Hepatocyte (in vitro differentiated cells): ENCODE measurements at regions not wholly inside any gene's neighbourhood (a gene's known extent, or its start where the extent isn't known, plus 50 kb on each side); places are given as distances from the start of the nearest gene placed in this dataset.

ENCODE experiments used
- DNase-seq: peaks from one replicate; pipeline ENCODE4 v3.0.0-alpha.2; 2016; ENCODE audit warnings: low spot score
- H2AFZ ChIP-seq: fragments of 200-600 bp; sonication (generic); 2 replicates; pipeline ENCODE4 v1.6.0; 2016; ENCODE audit warnings: antibody characterized with exemption, mild to moderate bottlenecking
- H3K27ac ChIP-seq: fragments of 200-600 bp; sonication (generic); 2 replicates; pipeline ENCODE4 v1.5.1; 2016; ENCODE audit warnings: mild to moderate bottlenecking
- H3K27me3 ChIP-seq: fragments of 200-600 bp; sonication (generic); 2 replicates; pipeline ENCODE4 v1.6.1; 2016
- H3K36me3 ChIP-seq: fragments of 200-600 bp; sonication (generic); replicated peaks from 2 replicates; pipeline ENCODE4 v1.5.1; 2016; ENCODE audit warnings: low read depth; ENCODE audit not compliant: insufficient read depth
- H3K4me1 ChIP-seq: fragments of 200-600 bp; sonication (generic); 2 replicates; pipeline ENCODE4 v1.5.1; 2016; ENCODE audit warnings: mild to moderate bottlenecking, moderate library complexity; ENCODE audit not compliant: insufficient read depth
- H3K4me2 ChIP-seq: fragments of 200-600 bp; sonication (generic); 2 replicates; pipeline ENCODE4 v1.6.0; 2016
- H3K4me3 ChIP-seq: fragments of 200-600 bp; sonication (generic); 2 replicates; pipeline ENCODE4 v1.5.1; 2016; ENCODE audit warnings: mild to moderate bottlenecking
- H3K79me2 ChIP-seq: fragments of 200-600 bp; sonication (generic); 2 replicates; pipeline ENCODE4 v1.6.0; 2017; ENCODE audit warnings: mild to moderate bottlenecking
- H3K9me2 ChIP-seq: fragments of 200-600 bp; sonication (generic); replicated peaks from 2 replicates; pipeline ENCODE4 v1.6.0; 2017; ENCODE audit warnings: mild to moderate bottlenecking; ENCODE audit not compliant: insufficient read depth
- H3K9me3 ChIP-seq: fragments of 200-600 bp; sonication (generic); 2 replicates; pipeline ENCODE4 v1.5.1; 2016; ENCODE audit warnings: low read depth, mild to moderate bottlenecking
- H4K20me1 ChIP-seq: fragments of 200-600 bp; sonication (generic); 2 replicates; pipeline ENCODE4 v1.6.0; 2016; ENCODE audit warnings: mild to moderate bottlenecking; ENCODE audit not compliant: insufficient read depth, poor library complexity, severe bottlenecking
- EZH2 ChIP-seq: fragments of 200-600 bp; sonication (generic); IDR thresholded peaks from 2 replicates; pipeline ENCODE4 v1.6.1; 2016; ENCODE audit warnings: antibody characterized with exemption, mild to moderate bottlenecking, borderline replicate concordance
- EZH2phosphoT487 ChIP-seq: fragments of 200-600 bp; sonication (generic); IDR thresholded peaks from one replicate; pipeline ENCODE4 v1.6.1; 2018; ENCODE audit warnings: antibody characterized with exemption, mild to moderate bottlenecking, low read depth, moderate library complexity; ENCODE audit not compliant: unreplicated experiment, severe bottlenecking
- WGBS: methylation state at CpG from one replicate; pipeline ENCODE4 v1.1.6; 2016; ENCODE audit warnings: low lambda C conversion rate; ENCODE audit errors: missing lambda C conversion rate; 5-methylcytosine and 5-hydroxymethylcytosine counted together
- TF ChIP-seq, protein P1 (sequence below): fragments of 200-600 bp; sonication (generic); IDR thresholded peaks from 2 replicates; pipeline ENCODE4 v1.5.1; 2016; ENCODE audit warnings: antibody characterized with exemption, mild to moderate bottlenecking; ENCODE audit not compliant: poor library complexity

GRCh38 chr3:22029480-22029879 lies 278.5 kb upstream of the ZNF385D start:
- H3K27ac ChIP-seq: no peak overlapping the region
- TF ChIP-seq EZH2phosphoT487 (no peak), EZH2 (no peak)
- TF ChIP-seq, protein P1, sequence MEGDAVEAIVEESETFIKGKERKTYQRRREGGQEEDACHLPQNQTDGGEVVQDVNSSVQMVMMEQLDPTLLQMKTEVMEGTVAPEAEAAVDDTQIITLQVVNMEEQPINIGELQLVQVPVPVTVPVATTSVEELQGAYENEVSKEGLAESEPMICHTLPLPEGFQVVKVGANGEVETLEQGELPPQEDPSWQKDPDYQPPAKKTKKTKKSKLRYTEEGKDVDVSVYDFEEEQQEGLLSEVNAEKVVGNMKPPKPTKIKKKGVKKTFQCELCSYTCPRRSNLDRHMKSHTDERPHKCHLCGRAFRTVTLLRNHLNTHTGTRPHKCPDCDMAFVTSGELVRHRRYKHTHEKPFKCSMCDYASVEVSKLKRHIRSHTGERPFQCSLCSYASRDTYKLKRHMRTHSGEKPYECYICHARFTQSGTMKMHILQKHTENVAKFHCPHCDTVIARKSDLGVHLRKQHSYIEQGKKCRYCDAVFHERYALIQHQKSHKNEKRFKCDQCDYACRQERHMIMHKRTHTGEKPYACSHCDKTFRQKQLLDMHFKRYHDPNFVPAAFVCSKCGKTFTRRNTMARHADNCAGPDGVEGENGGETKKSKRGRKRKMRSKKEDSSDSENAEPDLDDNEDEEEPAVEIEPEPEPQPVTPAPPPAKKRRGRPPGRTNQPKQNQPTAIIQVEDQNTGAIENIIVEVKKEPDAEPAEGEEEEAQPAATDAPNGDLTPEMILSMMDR: no peak
- H3K4me2 ChIP-seq: no peak overlapping the region
- H4K20me1 ChIP-seq: no peaks in the 10 kb centered on the region
- H3K9me3 ChIP-seq: no peaks in the 10 kb centered on the region
- H3K79me2 ChIP-seq: no peaks in the 10 kb centered on the region
- no peaks in the 10 kb centered on the region for H3K27me3 ChIP-seq
- no peak for DNase-seq
- no peak overlapping the region for H2AFZ ChIP-seq
- H3K4me1 ChIP-seq: no peaks in the 10 kb centered on the region
- no peak overlapping the region for H3K4me3 ChIP-seq
- H3K9me2 ChIP-seq: no peaks in the 10 kb centered on the region
- WGBS: 85% methylated on average over 4 of the region's 4 CpGs
- no peaks in the 10 kb centered on the region for H3K36me3 ChIP-seq

DNA sequence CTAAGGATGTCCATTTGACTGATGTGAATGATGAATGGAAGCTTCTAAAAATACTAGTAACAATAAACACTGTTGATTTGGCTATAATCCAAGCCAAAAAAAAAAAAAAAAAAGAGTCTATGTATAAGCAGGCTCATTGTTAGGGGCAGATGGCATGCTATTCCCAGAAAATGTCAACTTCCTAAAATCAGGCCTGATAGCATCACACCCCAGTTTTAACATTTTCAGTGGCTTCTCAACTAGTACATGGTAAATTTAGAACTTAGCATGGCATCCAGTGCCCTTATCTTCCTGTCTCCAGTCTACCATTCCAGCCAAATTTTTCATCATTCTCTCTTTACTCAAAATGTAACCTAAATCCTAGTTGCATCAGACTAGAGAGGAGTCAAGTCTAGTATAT lies 288.2 kb upstream of the ZNF385D start:
- no peak overlapping the region for H3K27ac ChIP-seq
- no peaks in the 10 kb centered on the region for H3K27me3 ChIP-seq
- no peaks in the 10 kb centered on the region for H4K20me1 ChIP-seq
- no peaks in the 10 kb centered on the region for H3K9me3 ChIP-seq
- H3K9me2 ChIP-seq: no peaks in the 10 kb centered on the region
- H3K36me3 ChIP-seq: no peaks in the 10 kb centered on the region
- no peak for DNase-seq
- H3K4me2 ChIP-seq: no peak overlapping the region
- TF ChIP-seq, protein P1: no peak
- TF ChIP-seq EZH2phosphoT487 (no peak), EZH2 (no peak)
- H3K4me1 ChIP-seq: no peaks in the 10 kb centered on the region
- H2AFZ ChIP-seq: no peak overlapping the region
- H3K79me2 ChIP-seq: no peaks in the 10 kb centered on the region
- H3K4me3 ChIP-seq: no peak overlapping the region

- Histone ChIP-seq H3K9me2 (no peaks in the 10 kb centered on the region), H3K27ac (no peak overlapping the region), H3K9me3 (no peaks in the 10 kb centered on the region), H2AFZ (no peak overlapping the region), H4K20me1 (no peaks in the 10 kb centered on the region), H3K4me2 (no peak overlapping the region), H3K27me3 (no peaks in the 10 kb centered on the region), H3K4me1 (no peaks in the 10 kb centered on the region), H3K4me3 (no peak overlapping the region), H3K79me2 (no peaks in the 10 kb centered on the region), H3K36me3 (no peaks in the 10 kb centered on the region)
- WGBS: 71% methylated on average over 1 of the region's 1 CpG
- DNase-seq: no peak
- TF ChIP-seq, protein P1: no peak
- TF ChIP-seq EZH2 (no peak), EZH2phosphoT487 (no peak)
These were observed 289.1 kb upstream of the ZNF385D start for GRCh38 chr3:22040150-22040549.

DNA sequence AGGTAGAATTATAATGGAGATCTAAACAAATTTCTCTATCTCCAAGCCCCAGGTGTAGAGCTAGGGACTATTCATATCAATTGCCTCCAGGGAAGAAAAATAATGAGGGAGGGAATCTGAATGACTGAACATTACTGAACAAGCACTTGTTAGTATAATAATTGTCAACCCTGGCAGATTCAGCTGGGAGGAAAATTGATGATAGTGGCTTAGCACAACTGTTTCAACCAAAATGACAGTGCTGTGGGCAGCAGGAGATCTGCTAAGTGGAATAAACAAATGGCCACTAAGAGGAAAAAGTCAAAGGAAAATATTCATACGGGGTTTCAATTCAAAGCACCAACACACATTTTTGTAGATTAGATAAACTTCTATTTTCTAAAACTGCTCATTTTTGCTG lies 294.9 kb upstream of the ZNF385D start:
- Histone ChIP-seq H3K9me2 (no peaks in the 10 kb centered on the region), H3K4me1 (no peaks in the 10 kb centered on the region), H3K9me3 (no peaks in the 10 kb centered on the region), H3K36me3 (no peaks in the 10 kb centered on the region), H3K4me3 (no peak overlapping the region), H3K79me2 (no peaks in the 10 kb centered on the region), H3K27me3 (no peaks in the 10 kb centered on the region), H3K27ac (no peak overlapping the region), H2AFZ (no peak overlapping the region), H4K20me1 (no peaks in the 10 kb centered on the region), H3K4me2 (no peak overlapping the region)
- no peak for DNase-seq
- no peak for TF ChIP-seq EZH2phosphoT487
- TF ChIP-seq, protein P1: no peak
- no peak for TF ChIP-seq EZH2
- WGBS: 46% methylated on average over 1 of the region's 1 CpG
